ENCODE measurements at regions not wholly inside any gene's neighbourhood (a gene's known extent, or its start where the extent isn't known, plus 50 kb on each side); places are given as distances from the start of the nearest gene placed in this dataset.

DNA sequence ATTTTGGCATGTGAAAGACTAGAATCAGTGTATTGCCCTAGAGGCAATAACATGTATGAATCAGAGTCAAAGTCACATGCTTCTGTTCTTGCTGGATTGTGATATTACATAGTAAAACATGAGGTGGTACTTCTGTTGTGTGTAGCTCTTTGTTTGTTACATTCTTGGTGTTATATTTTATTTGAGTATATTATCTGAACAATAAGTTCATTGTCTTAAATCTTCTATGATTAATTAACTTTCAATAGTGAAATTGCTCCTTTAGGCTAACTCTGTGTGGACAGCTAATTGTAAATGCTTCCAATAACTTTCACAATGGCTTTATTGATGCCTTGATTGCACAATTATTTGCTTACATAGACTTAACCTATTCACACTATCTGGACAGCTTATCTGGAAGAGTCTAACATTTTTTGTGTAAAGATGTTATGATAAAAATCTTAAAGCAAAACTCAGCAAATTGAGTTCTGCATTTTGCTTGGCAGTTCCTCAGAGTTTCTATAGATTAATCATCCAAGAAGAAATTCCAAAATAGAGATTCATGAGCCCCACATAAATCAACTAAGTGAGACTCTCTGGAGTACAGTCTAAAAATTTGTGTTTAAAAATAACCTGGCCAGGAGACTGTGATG lies 239.6 kb upstream of the TUSC1 start:
- H3K27ac Mint-ChIP-seq = no peak overlapping the region
- peaks cover 6 to 14% of the 10 kb centered on the region in 2 donors for H3K9me3 Mint-ChIP-seq
- H3K36me3 Mint-ChIP-seq = no peaks in the 10 kb centered on the region
- DNase-seq (ENCODE audit: low spot score in 2 of 2) = no peak
- ATAC-seq = no peak

- no peak for ATAC-seq
- H3K9me3 Mint-ChIP-seq = peaks cover 7 to 12% of the 10 kb centered on the region in 2 donors
- H3K27ac Mint-ChIP-seq = no peak overlapping the region
- DNase-seq (ENCODE audit: low spot score in 2 of 2) = no peak
- H3K36me3 Mint-ChIP-seq = no peaks in the 10 kb centered on the region
Measured at GRCh38 chr9:25913806-25914205, 235.6 kb upstream of the TUSC1 start.

GRCh38 chr9:25904701-25905100 lies 226.5 kb upstream of the TUSC1 start:
- no peak for DNase-seq (ENCODE audit: low spot score in 2 of 2)
- Mint-ChIP-seq H3K27ac (no peak overlapping the region), H3K36me3 (no peaks in the 10 kb centered on the region), H3K9me3 (peaks cover 26 to 41% of the 10 kb centered on the region in 2 donors)
- no peak for ATAC-seq

- ATAC-seq = no peak
- H3K27ac Mint-ChIP-seq = no peak overlapping the region
- DNase-seq (ENCODE audit: low spot score in 2 of 2) = no peak
- H3K36me3 Mint-ChIP-seq = peaks cover 10 to 23% of the 10 kb centered on the region in 2 donors
- peaks cover 32 to 38% of the 10 kb centered on the region in 2 donors for H3K9me3 Mint-ChIP-seq
Measured at GRCh38 chr9:25891527-25891926, 213.3 kb upstream of the TUSC1 start.

- Mint-ChIP-seq H3K27ac (no peak overlapping the region), H3K9me3 (peaks cover 24 to 29% of the 10 kb centered on the region in 2 donors), H3K36me3 (peaks cover 10 to 16% of the 10 kb centered on the region in 2 donors)
- DNase-seq (ENCODE audit: low spot score in 2 of 2) = no peak
- ATAC-seq = no peak
Measured at GRCh38 chr9:25889661-25890060, 211.4 kb upstream of the TUSC1 start.

DNA sequence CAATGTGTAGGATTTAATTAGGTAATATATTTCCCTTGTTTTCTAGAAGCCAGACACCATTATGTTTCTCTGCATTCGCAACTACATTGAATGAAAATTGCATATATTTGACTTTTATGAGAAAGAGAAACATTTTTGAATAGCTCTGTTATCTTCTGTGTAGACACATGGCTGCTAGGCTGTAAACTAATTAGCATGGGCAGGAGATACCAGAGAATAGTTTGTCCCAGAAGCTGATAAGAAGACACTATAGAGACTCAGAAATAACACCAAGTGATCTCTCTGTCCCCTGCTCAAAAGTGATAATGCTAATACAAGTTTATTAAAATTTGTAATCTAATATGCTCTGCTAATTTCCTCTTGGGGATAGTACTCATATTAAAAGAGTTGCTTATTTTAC lies 198.0 kb upstream of the TUSC1 start:
- Mint-ChIP-seq H3K27ac (no peak overlapping the region), H3K9me3 (peaks cover 10 to 13% of the 10 kb centered on the region in 2 donors), H3K36me3 (peaks cover 0 to 4% of the 10 kb centered on the region in 2 donors)
- ATAC-seq (no peak), DNase-seq (ENCODE audit: low spot score in 2 of 2) (no peak)

DNA sequence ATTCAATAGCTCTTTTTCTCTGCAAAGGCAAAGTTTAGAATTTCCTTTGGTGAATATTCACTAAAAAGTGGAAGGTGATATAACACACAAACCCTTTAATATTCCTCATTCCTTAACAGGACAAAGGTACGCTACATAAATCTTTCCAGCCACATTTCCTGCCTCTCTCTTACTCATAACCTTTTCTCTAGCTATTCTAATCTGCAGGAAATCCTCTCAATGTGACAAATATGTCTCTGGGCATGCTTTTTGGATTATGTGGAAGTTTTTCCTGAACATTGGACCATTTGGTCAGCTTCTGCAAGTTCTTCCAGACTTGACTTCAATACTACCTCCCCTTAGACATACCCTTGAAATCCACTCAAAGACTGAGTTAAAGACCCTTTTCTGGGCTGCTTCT lies 186.3 kb upstream of the TUSC1 start:
- peaks cover 0 to 3% of the 10 kb centered on the region in 2 donors for H3K36me3 Mint-ChIP-seq
- no peak for ATAC-seq
- H3K27ac Mint-ChIP-seq = no peak overlapping the region
- H3K9me3 Mint-ChIP-seq = peaks cover 16 to 17% of the 10 kb centered on the region in 2 donors
- DNase-seq (ENCODE audit: low spot score in 2 of 2) = no peak

DNA sequence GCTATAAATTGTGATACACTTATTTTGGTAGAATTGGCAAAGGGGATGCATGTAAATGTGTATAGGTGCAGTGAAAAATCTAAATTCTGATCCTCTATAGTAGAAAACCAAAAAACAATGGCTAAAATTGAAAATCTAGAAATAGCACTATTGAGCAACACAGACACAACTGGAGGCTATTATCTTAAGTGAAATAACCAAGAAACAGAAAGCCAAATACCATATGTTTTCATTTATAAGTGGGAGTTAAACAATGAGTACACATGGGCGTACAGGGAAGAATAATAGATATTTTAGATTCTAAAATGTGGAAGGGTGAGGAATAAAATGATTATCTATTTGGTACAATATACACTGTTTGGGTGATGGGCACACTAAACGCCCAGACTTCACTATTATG lies 183.2 kb upstream of the TUSC1 start:
- peaks cover 12 to 18% of the 10 kb centered on the region in 2 donors for H3K9me3 Mint-ChIP-seq
- H3K27ac Mint-ChIP-seq = no peak overlapping the region
- ATAC-seq (no peak), DNase-seq (ENCODE audit: low spot score in 2 of 2) (no peak)
- H3K36me3 Mint-ChIP-seq = no peaks in the 10 kb centered on the region

DNA sequence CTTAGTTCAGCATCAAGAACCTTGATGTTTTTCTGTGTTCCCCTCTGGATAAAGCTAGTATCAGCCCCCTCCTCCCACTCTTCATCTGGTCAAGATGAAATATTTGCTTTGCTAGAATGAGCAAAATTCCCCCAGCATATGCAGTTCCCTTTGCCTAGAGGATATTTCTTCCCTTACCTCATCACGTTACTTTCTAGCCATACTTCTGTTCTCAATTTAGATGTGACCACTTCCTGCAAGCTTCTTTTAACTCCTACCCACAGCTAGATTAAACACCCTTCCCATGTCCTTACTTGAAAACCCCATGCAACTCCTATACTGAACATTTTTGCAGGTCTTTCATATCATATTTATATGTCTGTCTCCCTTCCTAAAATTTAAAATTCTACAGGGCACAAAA lies 178.9 kb upstream of the TUSC1 start:
- peaks cover 0 to 12% of the 10 kb centered on the region in 2 donors for H3K9me3 Mint-ChIP-seq
- ATAC-seq (no peak), DNase-seq (ENCODE audit: low spot score in 2 of 2) (no peak)
- peaks cover 0 to 10% of the 10 kb centered on the region in 2 donors for H3K36me3 Mint-ChIP-seq
- no peak overlapping the region for H3K27ac Mint-ChIP-seq

DNA sequence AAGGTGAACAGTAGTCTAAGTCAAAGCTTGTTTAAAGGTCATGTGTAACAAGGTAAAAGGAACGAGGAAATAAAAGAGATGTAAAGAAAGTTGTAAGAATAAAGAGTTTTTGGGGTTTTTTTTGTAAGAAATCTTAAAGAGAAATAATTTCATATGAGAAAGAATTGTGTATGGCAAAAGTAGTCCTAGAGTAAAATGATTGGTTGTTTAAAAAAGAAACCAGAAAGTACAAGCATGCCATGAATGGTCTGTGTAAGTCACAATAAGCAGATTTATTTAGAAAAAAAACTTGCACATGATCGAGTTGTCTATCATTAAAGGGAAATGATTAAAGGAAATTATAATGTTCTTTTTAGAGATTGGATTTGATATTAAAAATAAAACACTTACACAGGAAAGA lies 172.6 kb upstream of the TUSC1 start:
- DNase-seq (ENCODE audit: low spot score in 2 of 2) = no peak
- Mint-ChIP-seq H3K36me3 (peaks cover 0 to 10% of the 10 kb centered on the region in 2 donors), H3K27ac (no peak overlapping the region), H3K9me3 (peaks cover 5 to 14% of the 10 kb centered on the region in 2 donors)
- no peak for ATAC-seq

GRCh38 chr9:25845867-25846266 lies 167.6 kb upstream of the TUSC1 start:
- H3K36me3 Mint-ChIP-seq = peaks cover 0 to 6% of the 10 kb centered on the region in 2 donors
- DNase-seq (ENCODE audit: low spot score in 2 of 2) = no peak
- H3K27ac Mint-ChIP-seq = no peak overlapping the region
- peaks cover 4 to 14% of the 10 kb centered on the region in 2 donors for H3K9me3 Mint-ChIP-seq
- no peak for ATAC-seq

- H3K36me3 Mint-ChIP-seq = peaks cover 0 to 11% of the 10 kb centered on the region in 2 donors
- no peak for ATAC-seq
- DNase-seq (ENCODE audit: low spot score in 2 of 2) = no peak
- no peak overlapping the region for H3K27ac Mint-ChIP-seq
- peaks cover 33 to 35% of the 10 kb centered on the region in 2 donors for H3K9me3 Mint-ChIP-seq
Measured at GRCh38 chr9:25830381-25830780, 152.1 kb upstream of the TUSC1 start.

DNA sequence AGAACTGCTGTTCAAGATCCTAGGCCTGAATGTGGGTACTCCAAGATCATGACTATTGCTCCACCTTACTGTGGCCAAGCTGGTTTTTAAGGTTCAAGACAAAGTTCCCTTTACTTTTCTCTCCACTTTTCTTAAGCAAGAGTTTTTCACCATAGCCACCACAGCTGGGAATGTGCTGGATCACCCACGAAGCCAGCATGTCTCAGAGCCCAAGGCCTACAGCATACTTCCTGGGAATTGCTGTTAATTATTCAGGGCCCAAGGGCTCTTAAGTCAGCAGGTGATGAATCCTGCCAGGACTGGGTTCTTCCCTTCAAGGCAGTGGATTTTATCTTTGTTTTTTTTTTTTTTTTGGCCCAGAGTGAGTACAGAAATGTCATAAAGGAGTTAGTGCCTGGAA lies 149.4 kb upstream of the TUSC1 start:
- peaks cover 0 to 11% of the 10 kb centered on the region in 2 donors for H3K36me3 Mint-ChIP-seq
- peaks cover 39 to 57% of the 10 kb centered on the region in 2 donors for H3K9me3 Mint-ChIP-seq
- H3K27ac Mint-ChIP-seq = no peak overlapping the region
- DNase-seq (ENCODE audit: low spot score in 2 of 2) = no peak
- ATAC-seq = no peak

DNA sequence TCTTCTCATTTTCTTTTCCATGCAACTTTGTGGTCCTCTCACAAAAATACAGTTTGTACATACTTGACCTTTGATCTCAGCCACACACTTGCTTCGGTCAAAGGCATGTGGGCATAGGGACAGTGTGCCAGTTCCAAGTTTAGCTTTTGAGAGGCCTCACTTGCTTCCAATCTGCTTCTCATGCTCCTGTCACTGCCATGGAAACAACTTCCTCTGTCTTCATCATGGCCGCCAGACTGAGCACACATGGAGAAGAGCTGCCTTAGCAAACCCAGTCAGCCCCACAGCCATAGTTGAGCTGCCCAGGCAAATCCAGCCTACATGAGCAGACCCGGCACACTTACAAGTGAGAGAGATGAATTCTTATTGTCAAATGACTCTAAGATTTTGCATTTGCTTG lies 138.2 kb upstream of the TUSC1 start:
- H3K9me3 Mint-ChIP-seq = peaks cover 16 to 28% of the 10 kb centered on the region in 2 donors
- H3K27ac Mint-ChIP-seq = no peak overlapping the region
- H3K36me3 Mint-ChIP-seq = no peaks in the 10 kb centered on the region
- no peak for ATAC-seq
- DNase-seq (ENCODE audit: low spot score in 2 of 2) = no peak

- DNase-seq (ENCODE audit: low spot score in 2 of 2) = no peak
- Mint-ChIP-seq H3K9me3 (peaks cover 8 to 14% of the 10 kb centered on the region in 2 donors), H3K36me3 (no peaks in the 10 kb centered on the region), H3K27ac (no peak overlapping the region)
- ATAC-seq = no peak
Measured at GRCh38 chr9:25814023-25814422, 135.8 kb upstream of the TUSC1 start.

- H3K9me3 Mint-ChIP-seq = peaks cover 13 to 14% of the 10 kb centered on the region in 2 donors
- H3K27ac Mint-ChIP-seq = no peak overlapping the region
- DNase-seq (ENCODE audit: low spot score in 2 of 2) (no peak), ATAC-seq (no peak)
- H3K36me3 Mint-ChIP-seq = no peaks in the 10 kb centered on the region
Measured at GRCh38 chr9:25813478-25813877, 135.2 kb upstream of the TUSC1 start.

- DNase-seq (ENCODE audit: low spot score in 2 of 2) (no peak), ATAC-seq (no peak)
- H3K9me3 Mint-ChIP-seq = peaks cover 23 to 33% of the 10 kb centered on the region in 2 donors
- no peak overlapping the region for H3K27ac Mint-ChIP-seq
- H3K36me3 Mint-ChIP-seq = no peaks in the 10 kb centered on the region
Measured at GRCh38 chr9:25808554-25808953, 130.3 kb upstream of the TUSC1 start.

- H3K36me3 Mint-ChIP-seq = no peaks in the 10 kb centered on the region
- H3K9me3 Mint-ChIP-seq = peaks cover 18 to 34% of the 10 kb centered on the region in 2 donors
- H3K27ac Mint-ChIP-seq = no peak overlapping the region
- DNase-seq (ENCODE audit: low spot score in 2 of 2) = no peak
- ATAC-seq = no peak
Measured at GRCh38 chr9:25804856-25805255, 126.6 kb upstream of the TUSC1 start.
